ENCODE measurements at regions not wholly inside any gene's neighbourhood (a gene's known extent, or its start where the extent isn't known, plus 50 kb on each side); places are given as distances from the start of the nearest gene placed in this dataset.
A peak's percentile ranks its signal among the peaks of the same experiment; 100 is the strongest.
"Not testable (repeated sequence)": the region's sequence is repeated elsewhere in the genome, so short reads cannot be mapped to it uniquely, and the experiment has no call there.

DNA sequence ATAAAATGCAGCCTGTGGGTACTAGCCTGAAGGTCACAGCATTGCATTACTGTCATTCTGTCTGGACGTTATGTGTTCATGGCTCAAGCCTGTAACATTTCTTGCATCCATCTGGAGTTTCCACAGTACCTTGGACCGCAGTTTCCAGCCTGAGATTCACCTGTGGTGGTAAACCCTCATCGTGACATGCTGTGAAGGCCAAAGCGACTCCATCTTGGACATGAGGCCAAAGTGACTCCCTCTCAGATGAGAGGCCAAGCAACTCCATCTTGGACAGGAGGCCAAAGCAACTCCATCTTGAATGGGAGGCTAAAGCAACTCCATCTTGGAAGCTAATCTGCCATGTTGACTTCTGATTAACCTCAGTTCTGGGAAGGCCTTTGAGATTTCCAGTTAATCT, 257.7 kb upstream of the MYT1L start:
- Mint-ChIP-seq H3K36me3 (no peaks in the 10 kb centered on the region), H3K4me3 (no peak overlapping the region), H3K27ac (no peak overlapping the region), H3K27me3 (peaks cover 22% of the 10 kb centered on the region), H3K4me1 (no peaks in the 10 kb centered on the region), H3K9me3 (peaks cover 13% of the 10 kb centered on the region)
- ATAC-seq: no peak

DNA sequence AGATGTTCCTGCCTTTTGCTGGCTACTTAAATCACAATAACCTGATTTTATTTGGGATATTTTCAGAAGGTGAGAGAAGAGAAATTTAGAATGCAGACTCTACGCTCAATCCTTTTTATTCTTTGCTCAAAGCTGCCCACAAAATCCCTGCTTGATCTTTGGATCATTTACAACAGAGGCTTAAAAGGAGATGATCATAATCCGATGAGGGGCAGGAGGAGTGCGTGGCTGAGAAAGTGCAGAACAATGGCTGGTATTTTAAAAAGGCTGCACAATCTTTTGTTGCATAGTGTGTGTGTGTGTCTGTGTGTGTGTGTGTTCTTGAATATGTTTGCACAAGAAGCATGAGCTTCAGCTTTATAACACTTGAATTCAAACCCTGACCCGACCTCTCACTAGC, 256.3 kb upstream of the MYT1L start:
- Mint-ChIP-seq H3K27me3 (peaks cover 10% of the 10 kb centered on the region), H3K9me3 (peaks cover 5% of the 10 kb centered on the region), H3K4me1 (no peaks in the 10 kb centered on the region), H3K4me3 (no peak overlapping the region), H3K27ac (no peak overlapping the region), H3K36me3 (no peaks in the 10 kb centered on the region)
- ATAC-seq: no peak

DNA sequence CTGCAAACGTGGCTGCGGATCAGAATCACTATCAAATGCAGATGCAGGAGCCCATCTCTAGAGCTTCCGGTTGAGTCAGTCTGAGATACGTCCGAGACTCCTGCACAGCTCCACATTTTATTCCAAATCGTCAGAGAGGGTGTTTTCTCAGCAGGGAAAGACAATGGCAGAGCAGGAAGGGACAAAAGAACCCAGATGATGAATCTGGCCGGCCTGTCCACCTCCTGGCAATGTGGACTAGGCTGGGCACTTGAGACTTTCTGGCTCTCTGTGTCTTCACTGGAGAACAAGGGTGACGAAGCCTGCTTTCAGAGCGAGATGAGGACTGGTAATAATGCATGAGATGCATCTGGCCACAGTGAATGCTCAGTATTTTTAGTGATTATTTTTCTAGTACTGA, 255.9 kb upstream of the MYT1L start:
- Mint-ChIP-seq H3K4me3 (no peak overlapping the region), H3K9me3 (peaks cover 5% of the 10 kb centered on the region), H3K36me3 (no peaks in the 10 kb centered on the region), H3K27me3 (peaks cover 10% of the 10 kb centered on the region), H3K4me1 (no peaks in the 10 kb centered on the region), H3K27ac (no peak overlapping the region)
- no peak for ATAC-seq

DNA sequence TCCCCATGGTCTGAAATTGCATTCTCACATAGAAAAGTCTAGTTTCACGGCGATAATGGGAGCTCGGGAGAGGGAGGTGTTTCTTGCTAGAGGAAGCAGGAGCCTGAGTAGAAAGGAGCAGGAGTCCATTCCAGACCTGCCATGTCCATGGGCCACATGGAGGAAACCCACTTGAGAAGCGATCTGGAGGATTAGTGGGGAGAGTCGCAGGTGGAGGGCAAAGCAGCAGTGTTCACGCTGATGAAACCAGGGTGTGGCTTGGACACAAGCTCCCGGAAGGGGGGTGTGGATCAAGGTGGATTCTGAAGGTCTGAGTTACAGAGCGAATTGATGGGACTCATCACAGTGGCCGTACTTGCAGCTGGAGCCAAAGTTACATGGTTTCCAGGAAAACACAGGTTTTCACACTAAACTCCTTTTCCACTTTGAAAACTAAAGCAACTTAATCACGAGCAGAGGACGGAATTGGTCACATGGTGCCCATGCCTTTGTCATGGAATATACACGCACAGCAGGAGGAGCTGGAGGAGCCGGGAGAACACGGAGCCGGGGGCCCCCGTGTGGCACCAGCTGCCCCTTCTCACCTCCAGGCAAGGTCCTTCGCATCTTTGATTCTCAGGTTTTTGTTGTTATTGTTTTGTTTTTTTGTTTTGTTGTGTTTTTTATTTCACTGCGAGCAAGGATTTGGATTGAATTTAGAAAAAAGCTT, 255.1 kb upstream of the MYT1L start:
- H3K4me1 Mint-ChIP-seq: no peaks in the 10 kb centered on the region
- ATAC-seq: no peak
- no peak overlapping the region for H3K4me3 Mint-ChIP-seq
- H3K27ac Mint-ChIP-seq: no peak overlapping the region
- H3K27me3 Mint-ChIP-seq: peaks cover 10% of the 10 kb centered on the region
- H3K9me3 Mint-ChIP-seq: peaks cover 5% of the 10 kb centered on the region
- H3K36me3 Mint-ChIP-seq: no peaks in the 10 kb centered on the region

DNA sequence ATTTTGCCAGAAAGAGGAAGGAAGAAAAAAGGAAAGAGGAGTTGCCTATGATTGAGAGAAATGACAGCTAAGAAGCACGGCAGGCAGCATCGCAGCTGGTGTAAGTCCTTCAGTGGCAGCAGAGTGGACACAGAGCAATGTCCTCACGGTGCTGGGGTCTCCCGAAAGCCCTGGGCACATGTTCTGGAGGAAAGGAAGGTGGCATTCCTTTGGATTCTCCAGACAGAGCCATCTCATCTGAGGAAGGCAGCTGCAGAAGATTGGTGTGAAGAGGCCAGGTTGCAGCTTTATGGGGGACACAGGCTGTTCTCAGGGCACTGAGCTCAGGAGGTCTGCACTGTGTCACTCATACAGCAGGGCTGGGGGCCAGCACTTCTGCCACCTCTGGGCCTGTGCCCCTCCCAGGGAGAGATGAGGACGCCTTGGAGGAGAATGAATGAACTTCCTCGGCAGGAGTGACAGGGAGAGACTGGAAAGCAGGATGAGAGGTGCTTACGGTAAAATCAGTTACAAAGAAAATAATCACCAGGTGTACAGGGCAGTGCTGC, 252.0 kb upstream of the MYT1L start:
- peaks cover 3% of the 10 kb centered on the region for H3K9me3 Mint-ChIP-seq
- no peaks in the 10 kb centered on the region for H3K36me3 Mint-ChIP-seq
- no peak overlapping the region for H3K4me3 Mint-ChIP-seq
- peak; percentile 18 for ATAC-seq
- no peak overlapping the region for H3K27ac Mint-ChIP-seq
- no peaks in the 10 kb centered on the region for H3K27me3 Mint-ChIP-seq
- no peaks in the 10 kb centered on the region for H3K4me1 Mint-ChIP-seq

DNA sequence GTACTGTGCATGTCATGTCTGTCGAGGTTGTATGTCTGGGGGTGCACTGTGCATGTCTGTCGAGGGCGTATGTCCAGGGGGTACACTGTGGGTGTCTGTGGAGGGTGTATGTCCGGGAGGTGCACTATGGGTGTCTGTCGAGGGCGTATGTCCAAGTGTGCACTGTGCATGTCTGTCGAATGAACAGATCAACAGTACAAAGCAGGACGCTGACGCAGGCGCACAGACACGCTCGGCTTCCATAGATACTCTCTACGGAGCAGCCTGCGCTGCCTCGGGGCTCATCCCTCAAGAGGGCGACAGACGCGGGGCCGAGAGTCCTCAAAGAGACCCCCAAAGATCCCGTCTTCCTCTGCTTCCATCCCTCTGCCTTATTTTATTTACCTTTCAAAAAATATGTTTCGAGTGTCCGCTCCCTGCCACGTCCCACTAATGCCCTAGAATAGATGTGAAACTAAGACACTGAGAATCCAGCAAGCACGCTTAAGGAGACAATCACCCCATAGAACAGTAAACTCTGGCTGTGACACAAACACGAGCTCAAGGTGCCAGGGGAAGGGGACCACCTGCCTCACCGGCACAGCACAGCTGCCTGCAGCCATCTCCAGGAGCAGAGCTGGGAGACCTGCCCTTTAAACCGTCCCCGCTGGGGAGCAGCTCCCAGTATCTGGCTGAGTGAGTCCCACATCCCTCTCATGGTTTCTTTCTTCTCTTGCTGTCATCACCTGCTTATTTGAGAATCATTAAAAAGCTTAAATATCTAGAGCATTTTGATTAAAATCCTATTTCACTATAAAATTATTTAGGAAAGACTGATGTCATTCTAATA, 250.5 kb upstream of the MYT1L start:
- Mint-ChIP-seq H3K36me3 (no peaks in the 10 kb centered on the region), H3K4me3 (no peak overlapping the region), H3K27me3 (no peaks in the 10 kb centered on the region), H3K9me3 (peaks cover 3% of the 10 kb centered on the region), H3K4me1 (no peaks in the 10 kb centered on the region), H3K27ac (no peak overlapping the region)
- no peak for ATAC-seq

DNA sequence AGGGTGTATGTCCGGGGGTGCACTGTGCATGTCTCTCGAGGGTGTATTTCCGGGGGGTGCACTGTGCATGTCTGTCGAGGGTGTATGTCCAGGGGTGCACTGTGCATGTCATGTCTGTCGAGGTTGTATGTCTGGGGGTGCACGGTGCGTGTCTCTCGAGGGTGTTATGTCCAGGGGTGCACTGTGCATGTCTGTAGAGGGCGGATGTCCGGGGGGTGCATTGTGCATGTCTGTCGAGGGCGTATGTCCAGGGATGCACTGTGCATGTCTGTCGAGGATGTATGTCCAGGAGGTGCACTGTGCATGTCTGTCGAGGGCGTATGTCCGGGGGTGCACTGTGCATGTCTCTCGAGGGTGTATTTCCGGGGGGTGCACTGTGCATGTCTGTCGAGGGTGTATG, 249.8 kb upstream of the MYT1L start:
- not testable (repeated sequence) for H3K27me3 Mint-ChIP-seq, ATAC-seq, H3K36me3 Mint-ChIP-seq, H3K9me3 Mint-ChIP-seq, H3K27ac Mint-ChIP-seq, H3K4me3 Mint-ChIP-seq, H3K4me1 Mint-ChIP-seq

DNA sequence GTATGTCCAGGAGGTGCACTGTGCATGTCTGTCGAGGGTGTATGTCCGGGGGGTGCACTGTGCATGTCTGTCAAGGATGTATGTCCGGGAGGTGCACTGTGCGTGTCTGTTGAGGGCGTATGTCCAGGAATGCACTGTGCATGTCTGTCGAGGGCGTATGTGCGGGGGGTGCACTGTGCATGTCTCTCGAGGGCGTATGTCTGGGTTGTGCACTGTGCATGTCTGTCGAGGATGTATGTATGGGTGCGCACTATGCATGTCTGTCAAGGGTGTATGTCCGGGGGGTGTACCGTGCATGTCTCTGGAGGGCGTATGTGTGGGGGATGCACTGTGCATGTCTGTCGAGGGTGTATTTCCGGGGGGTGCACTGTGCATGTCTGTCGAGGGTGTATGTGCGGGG, 249.3 kb upstream of the MYT1L start:
- Mint-ChIP-seq H3K4me3 (no peak overlapping the region), H3K4me1 (no peaks in the 10 kb centered on the region), H3K27me3 (no peaks in the 10 kb centered on the region), H3K9me3 (peaks cover 3% of the 10 kb centered on the region), H3K27ac (no peak overlapping the region), H3K36me3 (no peaks in the 10 kb centered on the region)
- no peak for ATAC-seq

DNA sequence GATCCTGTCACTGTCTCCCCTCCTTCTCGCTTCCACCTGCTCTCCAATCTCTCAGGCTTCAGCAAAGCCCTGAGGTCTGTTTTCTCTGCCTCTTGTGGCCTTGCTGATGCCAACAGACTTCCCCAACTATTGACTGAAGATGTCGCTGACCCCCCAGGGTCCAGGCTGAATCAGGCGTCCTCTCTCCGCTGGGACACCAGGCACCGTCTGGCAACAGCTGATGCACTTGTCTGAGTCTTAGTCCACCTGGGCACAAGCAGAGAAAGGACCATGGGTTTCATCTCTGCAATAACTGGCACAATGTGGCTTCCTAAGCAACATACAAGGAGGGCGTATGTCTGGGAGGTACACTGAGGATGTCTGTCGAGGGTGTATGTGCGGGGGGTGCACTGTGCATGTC, 248.7 kb upstream of the MYT1L start:
- no peak for ATAC-seq
- Mint-ChIP-seq H3K27ac (no peak overlapping the region), H3K27me3 (no peaks in the 10 kb centered on the region), H3K4me1 (no peaks in the 10 kb centered on the region), H3K36me3 (no peaks in the 10 kb centered on the region), H3K4me3 (no peak overlapping the region), H3K9me3 (peaks cover 3% of the 10 kb centered on the region)

DNA sequence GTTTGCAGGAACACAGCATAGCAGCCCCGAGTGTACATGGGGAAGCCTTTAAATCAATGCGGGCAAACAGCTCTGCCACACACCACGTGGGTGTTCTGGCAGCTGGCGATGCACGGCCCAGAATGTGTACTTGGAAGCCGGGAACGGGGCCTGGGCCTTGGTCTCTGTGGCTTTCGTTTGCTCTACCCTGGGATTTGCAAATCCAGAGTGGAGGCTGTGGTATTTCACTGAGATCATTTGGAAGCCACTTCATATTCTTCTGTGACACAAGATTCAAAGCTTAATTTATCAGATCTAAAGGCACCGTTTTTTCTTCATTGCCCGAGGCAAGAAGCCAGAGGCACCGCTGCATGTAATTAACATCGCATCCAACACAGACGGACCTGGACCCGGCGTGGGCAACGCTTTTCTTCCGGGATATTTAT, 246.3 kb upstream of the MYT1L start:
- Mint-ChIP-seq H3K9me3 (no peaks in the 10 kb centered on the region), H3K4me1 (no peaks in the 10 kb centered on the region), H3K4me3 (no peak overlapping the region), H3K27ac (no peak overlapping the region), H3K27me3 (no peaks in the 10 kb centered on the region), H3K36me3 (no peaks in the 10 kb centered on the region)
- ATAC-seq: no peak

DNA sequence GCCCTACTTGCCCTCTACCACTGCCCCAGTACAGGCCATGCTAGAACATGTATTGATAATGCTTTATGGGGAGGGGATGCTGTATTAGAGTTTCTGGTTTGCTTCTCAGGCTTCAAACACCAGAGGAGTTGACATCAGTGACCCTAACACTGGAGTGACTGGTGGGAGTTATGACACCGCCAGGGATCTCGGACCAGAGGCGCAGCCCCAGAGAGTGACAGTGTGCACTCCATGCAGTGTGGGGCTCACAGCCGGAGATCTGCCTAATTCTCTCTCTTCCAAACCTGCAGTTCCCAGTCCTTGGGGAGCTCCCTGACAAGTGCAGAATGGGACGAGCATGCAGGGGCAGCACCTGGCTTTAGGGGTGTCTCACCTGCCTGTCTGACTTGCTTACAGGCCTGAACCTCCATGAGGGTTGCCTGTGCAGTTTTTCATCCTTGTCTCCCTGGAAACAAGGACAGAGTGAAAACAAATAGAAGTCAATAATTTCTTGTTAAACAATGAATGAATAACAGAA, 244.9 kb upstream of the MYT1L start:
- no peaks in the 10 kb centered on the region for H3K27me3 Mint-ChIP-seq
- H3K36me3 Mint-ChIP-seq: no peaks in the 10 kb centered on the region
- no peaks in the 10 kb centered on the region for H3K9me3 Mint-ChIP-seq
- H3K4me1 Mint-ChIP-seq: no peaks in the 10 kb centered on the region
- no peak overlapping the region for H3K4me3 Mint-ChIP-seq
- no peak for ATAC-seq
- H3K27ac Mint-ChIP-seq: no peak overlapping the region

DNA sequence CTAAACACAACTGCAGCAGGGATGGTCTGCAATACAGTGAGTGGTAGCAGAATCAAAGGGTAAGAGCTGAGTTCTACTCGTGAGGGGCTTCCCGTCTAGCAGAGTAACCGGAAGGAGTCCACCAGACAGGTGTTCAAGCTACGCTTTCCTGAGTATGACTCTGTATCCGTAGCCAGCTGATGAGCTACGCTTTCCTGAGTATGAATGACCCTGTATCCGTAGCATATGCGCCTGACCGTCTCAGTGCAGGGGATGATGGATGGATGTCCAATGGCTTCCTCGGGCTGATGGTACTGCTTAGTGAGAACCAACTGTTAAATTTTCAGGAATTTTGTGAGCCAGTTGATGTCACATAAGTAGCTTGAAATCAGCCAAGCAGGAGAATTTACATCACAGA, 244.1 kb upstream of the MYT1L start:
- Mint-ChIP-seq H3K36me3 (no peaks in the 10 kb centered on the region), H3K27ac (no peak overlapping the region), H3K9me3 (no peaks in the 10 kb centered on the region), H3K4me1 (no peaks in the 10 kb centered on the region), H3K27me3 (no peaks in the 10 kb centered on the region), H3K4me3 (no peak overlapping the region)
- no peak for ATAC-seq

DNA sequence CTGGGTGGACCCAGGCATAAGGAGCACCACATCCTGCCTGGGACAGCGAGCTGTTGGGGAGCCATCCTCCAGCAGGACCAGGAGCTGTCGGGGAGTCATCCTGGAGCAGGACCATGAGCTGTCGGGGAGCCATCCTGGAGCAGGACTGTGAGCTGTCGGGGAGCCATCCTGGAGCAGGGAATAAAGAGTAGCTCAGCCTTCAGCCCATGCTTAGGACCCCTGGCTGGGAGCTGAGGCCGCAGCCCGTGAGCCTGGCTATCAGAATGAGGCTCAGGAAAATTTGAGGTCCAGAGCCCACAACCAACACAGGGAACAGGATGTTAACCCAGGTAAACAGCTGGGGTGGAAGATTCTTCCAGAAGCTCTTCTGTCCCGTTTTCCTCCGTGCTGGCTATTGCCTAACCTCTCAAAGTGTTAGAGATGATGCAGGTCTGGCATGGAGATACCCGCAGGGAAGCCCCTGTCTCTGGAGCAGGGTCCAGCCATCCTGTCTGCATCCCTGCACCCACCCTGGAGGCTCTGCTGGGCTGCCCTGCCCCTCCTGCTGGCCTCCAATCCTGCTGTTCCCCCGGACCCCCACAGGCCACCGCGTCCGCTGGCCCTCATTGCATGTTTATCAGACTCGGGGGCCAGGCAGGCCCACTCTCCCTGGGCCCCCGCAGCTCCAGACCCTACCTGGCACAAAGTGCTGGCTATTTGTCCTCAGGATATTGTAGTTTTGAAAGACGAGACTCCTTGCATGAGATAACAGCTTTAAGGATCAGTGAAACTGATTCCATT, 243.5 kb upstream of the MYT1L start:
- Mint-ChIP-seq H3K36me3 (no peaks in the 10 kb centered on the region), H3K9me3 (no peaks in the 10 kb centered on the region), H3K27ac (no peak overlapping the region), H3K4me1 (no peaks in the 10 kb centered on the region), H3K27me3 (no peaks in the 10 kb centered on the region), H3K4me3 (no peak overlapping the region)
- no peak for ATAC-seq

DNA sequence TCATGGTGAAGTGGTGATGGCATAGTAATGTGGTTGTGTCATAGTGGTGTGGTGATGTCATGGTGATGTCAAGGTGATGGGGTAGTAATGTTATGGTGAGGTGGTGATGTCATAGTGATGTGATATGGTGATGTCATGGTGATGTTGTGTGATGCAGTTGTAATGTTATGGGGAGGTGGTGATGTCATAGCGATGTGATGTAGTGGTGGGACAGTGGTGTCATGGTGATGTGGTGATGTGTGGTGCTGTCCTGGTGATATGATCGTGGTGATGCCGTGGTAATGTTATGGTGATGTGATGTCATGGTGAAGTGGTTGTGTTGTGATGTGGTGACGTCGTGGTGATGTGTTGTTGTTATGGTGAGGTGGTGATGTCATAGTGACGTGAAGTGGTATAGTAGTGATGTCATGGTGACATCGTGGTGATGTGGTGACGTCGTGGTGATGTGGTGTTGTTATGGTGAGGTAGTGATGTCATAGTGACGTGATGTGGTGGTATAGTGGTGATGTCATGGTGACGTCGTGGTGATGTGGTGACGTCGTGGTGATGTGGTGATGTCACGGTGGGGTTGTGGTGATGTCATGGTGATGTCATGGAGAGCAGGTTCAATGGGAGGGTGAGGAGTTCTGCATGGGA, 242.7 kb upstream of the MYT1L start:
- no peak for ATAC-seq
- Mint-ChIP-seq H3K4me3 (no peak overlapping the region), H3K9me3 (no peaks in the 10 kb centered on the region), H3K27ac (no peak overlapping the region), H3K27me3 (no peaks in the 10 kb centered on the region), H3K4me1 (no peaks in the 10 kb centered on the region), H3K36me3 (no peaks in the 10 kb centered on the region)

DNA sequence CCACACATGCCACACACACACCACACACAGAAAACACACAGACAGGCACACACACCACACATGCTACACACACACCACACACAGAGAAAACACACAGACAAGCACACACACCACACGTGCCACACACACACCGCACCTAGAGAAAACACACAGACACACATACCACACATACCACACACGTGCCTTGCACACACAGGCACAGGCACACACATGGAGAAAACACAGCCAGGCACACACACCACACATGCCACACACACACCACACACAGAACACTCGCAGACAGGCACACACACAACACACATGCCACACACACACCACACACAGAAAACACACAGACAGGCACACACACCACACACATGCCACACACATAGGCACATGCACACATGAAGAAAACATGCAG, 242.1 kb upstream of the MYT1L start:
- no peak for ATAC-seq
- Mint-ChIP-seq H3K27ac (no peak overlapping the region), H3K4me3 (no peak overlapping the region), H3K27me3 (no peaks in the 10 kb centered on the region), H3K36me3 (no peaks in the 10 kb centered on the region), H3K9me3 (no peaks in the 10 kb centered on the region), H3K4me1 (no peaks in the 10 kb centered on the region)

Measured in stimulated activated memory B cell treated with anti-CD40 and anti-IgM and Interleukin-4, amounts not matched to agents 10 μg/mL and 1 μg/mL and 100 μg/mL, for 72 hours (primary cell).